Osteoblast (primary cell): ENCODE measurements at regions not wholly inside any gene's neighbourhood (a gene's known extent, or its start where the extent isn't known, plus 50 kb on each side); places are given as distances from the start of the nearest gene placed in this dataset.

Source experiments
- DNase-seq: peaks from one replicate; pipeline ENCODE4 v3.0.0; 2011; ENCODE audit warnings: low spot score, mixed read lengths; ENCODE audit not compliant: insufficient read length; ENCODE audit errors: missing footprints
- H2AFZ ChIP-seq: 2 replicates; pipeline ENCODE4 v1.6.0; 2011; ENCODE audit warnings: mild to moderate bottlenecking, low read length
- H3K27ac ChIP-seq: 2 replicates; pipeline ENCODE4 v1.5.1; 2011; ENCODE audit warnings: mild to moderate bottlenecking, low read depth, low read length, moderate library complexity
- H3K27me3 ChIP-seq: 2 replicates; pipeline ENCODE4 v1.6.0; 2012; ENCODE audit warnings: mild to moderate bottlenecking, control low read depth, inconsistent platforms, low read length, moderate library complexity; ENCODE audit not compliant: insufficient read depth
- H3K36me3 ChIP-seq: 2 replicates; pipeline ENCODE4 v1.5.1; 2011; ENCODE audit warnings: mild to moderate bottlenecking, low read length, control low read depth, moderate library complexity; ENCODE audit not compliant: insufficient read depth
- H3K4me1 ChIP-seq: 2 replicates; pipeline ENCODE4 v1.5.1; 2011; ENCODE audit warnings: mild to moderate bottlenecking, low read length, control low read depth, moderate library complexity; ENCODE audit not compliant: insufficient read depth
- H3K4me2 ChIP-seq: 2 replicates; pipeline ENCODE4 v1.6.0; 2011; ENCODE audit warnings: mild to moderate bottlenecking, low read length; ENCODE audit not compliant: insufficient read depth
- H3K4me3 ChIP-seq: fragments of 200-600 bp; sonication (generic); 3 replicates; pipeline ENCODE4 v1.5.1; 2012; ENCODE audit warnings: mild to moderate bottlenecking, low read length, inconsistent platforms; ENCODE audit not compliant: insufficient read depth
- H3K79me2 ChIP-seq: 2 replicates; pipeline ENCODE4 v1.6.0; 2012; ENCODE audit warnings: mild to moderate bottlenecking, low read length, control low read depth, inconsistent platforms; ENCODE audit not compliant: insufficient read depth
- H3K9me3 ChIP-seq: 2 replicates; pipeline ENCODE4 v1.5.1; 2011; ENCODE audit warnings: low read depth, low read length, control low read depth
- H4K20me1 ChIP-seq: 2 replicates; pipeline ENCODE4 v1.6.0; 2012; ENCODE audit warnings: mild to moderate bottlenecking, low read length, control low read depth; ENCODE audit not compliant: insufficient read depth
- CTCF ChIP-seq: IDR thresholded peaks from 2 replicates; pipeline ENCODE4 v1.5.1; 2011; ENCODE audit warnings: mild to moderate bottlenecking, low read depth, low read length, moderate library complexity; ENCODE audit errors: extremely low read depth

- no peak for DNase-seq
- no peaks in the 10 kb centered on the region for H4K20me1 ChIP-seq
- no peak overlapping the region for H3K4me2 ChIP-seq
- no peak for TF ChIP-seq CTCF
- no peaks in the 10 kb centered on the region for H3K79me2 ChIP-seq
- no peaks in the 10 kb centered on the region for H3K4me1 ChIP-seq
- no peaks in the 10 kb centered on the region for H3K9me3 ChIP-seq
- H3K27me3 ChIP-seq = no peaks in the 10 kb centered on the region
- H2AFZ ChIP-seq = no peak overlapping the region
- no peak overlapping the region for H3K4me3 ChIP-seq
- H3K36me3 ChIP-seq = no peaks in the 10 kb centered on the region
- no peak overlapping the region for H3K27ac ChIP-seq
Observed at GRCh38 chr11:127273593-127274327, 273.2 kb upstream of the KIRREL3 start.

- Histone ChIP-seq H2AFZ (no peak overlapping the region), H3K27ac (no peak overlapping the region), H3K4me2 (no peak overlapping the region), H3K4me1 (no peaks in the 10 kb centered on the region), H3K4me3 (no peak overlapping the region), H3K9me3 (no peaks in the 10 kb centered on the region), H3K36me3 (no peaks in the 10 kb centered on the region), H3K79me2 (no peaks in the 10 kb centered on the region), H3K27me3 (no peaks in the 10 kb centered on the region), H4K20me1 (no peaks in the 10 kb centered on the region)
- DNase-seq = no peak
- TF ChIP-seq CTCF = no peak
Observed at GRCh38 chr11:127270851-127271250, 270.3 kb upstream of the KIRREL3 start.

GRCh38 chr11:127269911-127270310, 269.3 kb upstream of the KIRREL3 start:
- no peak overlapping the region for H3K4me2 ChIP-seq
- no peak overlapping the region for H3K27ac ChIP-seq
- no peak for TF ChIP-seq CTCF
- H3K27me3 ChIP-seq = no peaks in the 10 kb centered on the region
- no peak overlapping the region for H3K4me3 ChIP-seq
- no peaks in the 10 kb centered on the region for H3K79me2 ChIP-seq
- H3K9me3 ChIP-seq = no peaks in the 10 kb centered on the region
- no peak overlapping the region for H2AFZ ChIP-seq
- no peaks in the 10 kb centered on the region for H3K4me1 ChIP-seq
- H3K36me3 ChIP-seq = no peaks in the 10 kb centered on the region
- H4K20me1 ChIP-seq = no peaks in the 10 kb centered on the region
- no peak for DNase-seq

GRCh38 chr11:127268932-127269331, 268.4 kb upstream of the KIRREL3 start:
- H2AFZ ChIP-seq = no peak overlapping the region
- DNase-seq = no peak
- H3K4me2 ChIP-seq = no peak overlapping the region
- H3K27me3 ChIP-seq = no peaks in the 10 kb centered on the region
- H4K20me1 ChIP-seq = no peaks in the 10 kb centered on the region
- H3K4me3 ChIP-seq = no peak overlapping the region
- H3K27ac ChIP-seq = no peak overlapping the region
- H3K36me3 ChIP-seq = no peaks in the 10 kb centered on the region
- no peak for TF ChIP-seq CTCF
- no peaks in the 10 kb centered on the region for H3K79me2 ChIP-seq
- no peaks in the 10 kb centered on the region for H3K9me3 ChIP-seq
- no peaks in the 10 kb centered on the region for H3K4me1 ChIP-seq
